ENCODE measurements at regions not wholly inside any gene's neighbourhood (a gene's known extent, or its start where the extent isn't known, plus 50 kb on each side); places are given as distances from the start of the nearest gene placed in this dataset.

GRCh38 chr13:30023196-30023895 lies 172.9 kb upstream of the UBL3 start:
- no peak for TF ChIP-seq CTCF (IDR thresholded peaks at IDR 0.05; ENCODE audit: low read depth, low read length, missing control alignments)
- in situ Hi-C loops (cut with HindIII; ENCODE audit: low sequenced_read_pairs) = no loop called here
- no peak overlapping the region for H3K4me3 ChIP-seq (ENCODE audit: low read depth, low read length)
- DNase-seq (ENCODE audit: low read depth) = no peak

GRCh38 chr13:30022796-30023195 lies 172.4 kb upstream of the UBL3 start:
- no peak for TF ChIP-seq CTCF (IDR thresholded peaks at IDR 0.05; ENCODE audit: low read depth, low read length, missing control alignments)

GRCh38 chr13:30022256-30022655 lies 171.8 kb upstream of the UBL3 start:
- no peak for DNase-seq (ENCODE audit: low read depth)
- in situ Hi-C loops (cut with HindIII; ENCODE audit: low sequenced_read_pairs) = no loop called here
- no peak for TF ChIP-seq CTCF (IDR thresholded peaks at IDR 0.05; ENCODE audit: low read depth, low read length, missing control alignments)
- no peak overlapping the region for H3K4me3 ChIP-seq (ENCODE audit: low read depth, low read length)

More at GRCh38 chr13:30022796-30023195, 172.4 kb upstream of the UBL3 start:
- in situ Hi-C loops (cut with HindIII; ENCODE audit: low sequenced_read_pairs) = no loop called here
- H3K4me3 ChIP-seq (ENCODE audit: low read depth, low read length) = no peak overlapping the region
- no peak for DNase-seq (ENCODE audit: low read depth)

- no peak for DNase-seq (ENCODE audit: low read depth)
- no peak overlapping the region for H3K4me3 ChIP-seq (ENCODE audit: low read depth, low read length)
- no peak for TF ChIP-seq CTCF (IDR thresholded peaks at IDR 0.05; ENCODE audit: low read depth, low read length, missing control alignments)
- in situ Hi-C loops (cut with HindIII; ENCODE audit: low sequenced_read_pairs) = no loop called here
Measured at GRCh38 chr13:30021611-30022010, 171.2 kb upstream of the UBL3 start.

- TF ChIP-seq CTCF (IDR thresholded peaks at IDR 0.05; ENCODE audit: low read depth, low read length, missing control alignments) = no peak
- DNase-seq (ENCODE audit: low read depth) = no peak
- in situ Hi-C loops (cut with HindIII; ENCODE audit: low sequenced_read_pairs) = no loop called here
- H3K4me3 ChIP-seq (ENCODE audit: low read depth, low read length) = no peak overlapping the region
Measured at GRCh38 chr13:30020726-30021312, 170.4 kb upstream of the UBL3 start.

GRCh38 chr13:30019648-30020626 lies 169.5 kb upstream of the UBL3 start:
- TF ChIP-seq CTCF (IDR thresholded peaks at IDR 0.05; ENCODE audit: low read depth, low read length, missing control alignments) = no peak
- no peak for DNase-seq (ENCODE audit: low read depth)
- in situ Hi-C loops (cut with HindIII; ENCODE audit: low sequenced_read_pairs) = no loop called here

More at GRCh38 chr13:30019648-30020626, 169.5 kb upstream of the UBL3 start:
- no peak overlapping the region for H3K4me3 ChIP-seq (ENCODE audit: low read depth, low read length)
